ENCODE measurements at regions not wholly inside any gene's neighbourhood (a gene's known extent, or its start where the extent isn't known, plus 50 kb on each side); places are given as distances from the start of the nearest gene placed in this dataset.

GRCh38 chr4:62285026-62285425, 1084.9 kb downstream of the ADGRL3 start:
- TF ChIP-seq CTCF (IDR thresholded peaks at IDR 0.05), result no peak
- TF ChIP-seq POLR2A (IDR thresholded peaks at IDR 0.05), result no peak

Data from ovary (tissue), 3 donors.